Astrocyte (in vitro differentiated cells and primary cell): ENCODE measurements at regions not wholly inside any gene's neighbourhood (a gene's known extent, or its start where the extent isn't known, plus 50 kb on each side); places are given as distances from the start of the nearest gene placed in this dataset.
"Not testable (repeated sequence)": the region's sequence is repeated elsewhere in the genome, so short reads cannot be mapped to it uniquely, and the experiment has no call there.

Experiments
- DNase-seq: peaks from one replicate; pipeline ENCODE4 v3.0.0-alpha.2; 2010; ENCODE audit warnings: low read depth
- FAIRE-seq: peaks from 2 replicates; lab custom pipeline; 2011; peaks lifted over from hg19 to GRCh38; lab: Jason Lieb, UNC
- H2AFZ ChIP-seq: 2 replicates; pipeline ENCODE4 v1.6.0; 2012; ENCODE audit warnings: low read depth, low read length, inconsistent platforms
- H3K27ac ChIP-seq: 2 replicates; pipeline ENCODE4 v1.5.1; 2011; ENCODE audit warnings: low read depth, low read length, inconsistent platforms
- H3K27me3 ChIP-seq: 2 replicates; pipeline ENCODE4 v1.6.0; 2011; ENCODE audit warnings: low read length, inconsistent platforms; ENCODE audit not compliant: insufficient read depth
- H3K36me3 ChIP-seq: 2 replicates; pipeline ENCODE4 v1.5.1; 2011; ENCODE audit warnings: low read length, inconsistent platforms; ENCODE audit not compliant: insufficient read depth
- H3K4me1 ChIP-seq: 2 replicates; pipeline ENCODE4 v1.5.1; 2011; ENCODE audit warnings: low read length, inconsistent platforms; ENCODE audit not compliant: insufficient read depth
- H3K4me2 ChIP-seq: 2 replicates; pipeline ENCODE4 v1.6.0; 2012; ENCODE audit warnings: low read length, inconsistent platforms
- H3K4me3 ChIP-seq: 2 replicates; pipeline ENCODE4 v1.5.1; 2011; ENCODE audit warnings: low read depth, mild to moderate bottlenecking, low read length, inconsistent platforms; ENCODE audit not compliant: insufficient read depth
- H3K79me2 ChIP-seq: 2 replicates; pipeline ENCODE4 v1.6.0; 2012; ENCODE audit warnings: mild to moderate bottlenecking, low read length, inconsistent platforms; ENCODE audit not compliant: insufficient read depth
- H3K9ac ChIP-seq: 2 replicates; pipeline ENCODE4 v1.6.0; 2012; ENCODE audit warnings: mild to moderate bottlenecking, low read length, inconsistent platforms
- H3K9me3 ChIP-seq: 2 replicates; pipeline ENCODE4 v1.5.1; 2012; ENCODE audit warnings: low read depth, mild to moderate bottlenecking, low read length, inconsistent platforms; ENCODE audit not compliant: insufficient read depth
- H4K20me1 ChIP-seq: 2 replicates; pipeline ENCODE4 v1.6.0; 2012; ENCODE audit warnings: low read length, inconsistent platforms; ENCODE audit not compliant: insufficient read depth
- H3K27ac Mint-ChIP-seq: one replicate; pipeline ENCODE4 v1.8.0; 2021; ENCODE audit warnings: mild to moderate bottlenecking, mixed read lengths; ENCODE audit not compliant: unreplicated experiment
- H3K27me3 Mint-ChIP-seq: one replicate; pipeline ENCODE4 v1.8.0; 2021; ENCODE audit warnings: low read depth, mixed read lengths; ENCODE audit not compliant: unreplicated experiment
- H3K36me3 Mint-ChIP-seq: one replicate; pipeline ENCODE4 v1.8.0; 2021; ENCODE audit warnings: low read depth, mixed read lengths; ENCODE audit not compliant: unreplicated experiment
- H3K4me1 Mint-ChIP-seq: one replicate; pipeline ENCODE4 v1.8.0; 2021; ENCODE audit warnings: low read depth, mixed read lengths; ENCODE audit not compliant: unreplicated experiment
- H3K4me3 Mint-ChIP-seq: one replicate; pipeline ENCODE4 v1.8.0; 2021; ENCODE audit warnings: mild to moderate bottlenecking, moderate library complexity, mixed read lengths; ENCODE audit not compliant: unreplicated experiment
- H3K9me3 Mint-ChIP-seq: one replicate; pipeline ENCODE4 v1.8.0; 2021; ENCODE audit warnings: mild to moderate bottlenecking, mixed read lengths; ENCODE audit not compliant: unreplicated experiment
- CTCF ChIP-seq: IDR thresholded peaks from 2 replicates; pipeline ENCODE4 v1.5.1; 2011; ENCODE audit warnings: low read depth, mild to moderate bottlenecking, inconsistent platforms, low read length, moderate library complexity; ENCODE audit not compliant: insufficient read depth
- EZH2 ChIP-seq: IDR thresholded peaks from 2 replicates; pipeline ENCODE4 v1.6.1; 2012; ENCODE audit warnings: mild to moderate bottlenecking, low read length, inconsistent platforms; ENCODE audit not compliant: insufficient read depth

- H3K4me3 Mint-ChIP-seq: no peak overlapping the region
- no peaks in the 10 kb centered on the region for H4K20me1 ChIP-seq
- H3K4me2 ChIP-seq: no peak overlapping the region
- H3K27ac ChIP-seq: no peak overlapping the region
- peaks cover 17% of the 10 kb centered on the region for H3K4me1 Mint-ChIP-seq
- H3K27ac Mint-ChIP-seq: no peak overlapping the region
- H3K27me3 ChIP-seq: no peaks in the 10 kb centered on the region
- no peaks in the 10 kb centered on the region for H3K36me3 ChIP-seq
- H3K9me3 Mint-ChIP-seq: peaks cover 1% of the 10 kb centered on the region
- H3K79me2 ChIP-seq: no peaks in the 10 kb centered on the region
- TF ChIP-seq EZH2: no peak
- TF ChIP-seq CTCF: no peak
- H3K4me3 ChIP-seq: no peak overlapping the region
- FAIRE-seq (peak; percentile 50), DNase-seq (peak; percentile 9)
- H3K9me3 ChIP-seq: no peaks in the 10 kb centered on the region
- H2AFZ ChIP-seq: no peak overlapping the region
- peaks cover 8% of the 10 kb centered on the region for H3K4me1 ChIP-seq
- no peaks in the 10 kb centered on the region for H3K27me3 Mint-ChIP-seq
- H3K36me3 Mint-ChIP-seq: no peaks in the 10 kb centered on the region
- no peak overlapping the region for H3K9ac ChIP-seq
These were observed 1384.9 kb downstream of the CDH8 start for GRCh38 chr16:60651346-60651745.

DNA sequence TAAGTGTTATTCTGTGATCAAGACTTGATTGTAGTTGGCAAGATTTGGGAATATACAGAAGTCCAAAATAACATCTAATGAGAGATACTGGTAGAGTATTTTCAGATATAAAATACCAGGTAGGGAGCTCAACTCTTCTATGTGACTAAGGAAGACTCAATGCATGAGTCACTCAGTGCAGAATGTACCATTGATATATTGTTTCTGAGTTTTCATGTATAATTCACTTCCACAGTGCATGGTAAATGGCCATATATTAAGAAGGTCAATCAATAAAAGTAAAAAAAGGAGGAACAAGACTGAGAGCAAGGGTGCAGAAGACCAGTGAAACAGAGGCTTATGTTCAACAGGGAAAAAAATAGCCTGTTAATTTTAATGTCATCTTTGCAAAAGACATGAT lies 1387.9 kb downstream of the CDH8 start:
- Histone ChIP-seq H4K20me1 (no peaks in the 10 kb centered on the region), H2AFZ (no peak overlapping the region), H3K4me2 (peak overlapping the region; percentile 6), H3K27me3 (no peaks in the 10 kb centered on the region), H3K79me2 (no peaks in the 10 kb centered on the region), H3K27ac (no peak overlapping the region), H3K4me3 (no peak overlapping the region), H3K36me3 (no peaks in the 10 kb centered on the region), H3K9me3 (no peaks in the 10 kb centered on the region), H3K4me1 (no peaks in the 10 kb centered on the region), H3K9ac (no peak overlapping the region)
- peak; percentile 50 for FAIRE-seq
- Mint-ChIP-seq H3K27me3 (no peaks in the 10 kb centered on the region), H3K9me3 (no peaks in the 10 kb centered on the region), H3K27ac (no peak overlapping the region), H3K4me3 (no peak overlapping the region), H3K36me3 (no peaks in the 10 kb centered on the region), H3K4me1 (peaks cover 10% of the 10 kb centered on the region)
- peak; percentile 43 for DNase-seq
- no peak for TF ChIP-seq CTCF

GRCh38 chr16:60647388-60647787 lies 1388.8 kb downstream of the CDH8 start:
- H3K4me1 Mint-ChIP-seq: peaks cover 15% of the 10 kb centered on the region
- not testable (repeated sequence) for DNase-seq, H3K9me3 ChIP-seq, H3K4me3 Mint-ChIP-seq, H2AFZ ChIP-seq, H3K27me3 ChIP-seq, H3K79me2 ChIP-seq, H3K27me3 Mint-ChIP-seq, H3K36me3 Mint-ChIP-seq, H3K27ac ChIP-seq, H3K4me1 ChIP-seq, H3K36me3 ChIP-seq, H3K27ac Mint-ChIP-seq, H3K4me3 ChIP-seq, H3K9me3 Mint-ChIP-seq, H3K9ac ChIP-seq, H4K20me1 ChIP-seq, H3K4me2 ChIP-seq, FAIRE-seq
